Effector memory CD8-positive, alpha-beta T cell (primary cell): ENCODE measurements at regions not wholly inside any gene's neighbourhood (a gene's known extent, or its start where the extent isn't known, plus 50 kb on each side); places are given as distances from the start of the nearest gene placed in this dataset.

Experiments used
- ATAC-seq: fragments of 150-1000 bp; cut with Tn5 transposase; replicated peaks from 2 replicates; pipeline ENCODE4 v1.10.0; 2021; ENCODE audit warnings: mild to moderate bottlenecking, moderate library complexity
- DNase-seq, 3 experiments: peaks; one replicate each; pipeline ENCODE4 v3.0.0; 2021
- H3K27ac Mint-ChIP-seq, 2 donors: one replicate each; pipeline ENCODE4 v1.8.0; 2022; ENCODE audit warnings: mild to moderate bottlenecking in 2 of 2, mixed read lengths in 2 of 2, moderate library complexity in 2 of 2
- H3K27me3 Mint-ChIP-seq, 2 donors: one replicate each; pipeline ENCODE4 v1.8.0; 2022; ENCODE audit warnings: mixed read lengths in 2 of 2
- H3K36me3 Mint-ChIP-seq: one replicate; pipeline ENCODE4 v1.8.0; 2022; ENCODE audit warnings: mild to moderate bottlenecking, moderate library complexity, mixed read lengths; ENCODE audit not compliant: insufficient read depth
- H3K4me1 Mint-ChIP-seq, 2 donors: one replicate each; pipeline ENCODE4 v1.8.0; 2022; ENCODE audit warnings: low read depth in 2 of 2, mixed read lengths in 2 of 2
- H3K4me3 Mint-ChIP-seq, 2 donors: one replicate each; pipeline ENCODE4 v1.8.0; 2022; ENCODE audit warnings: mild to moderate bottlenecking in 2 of 2, mixed read lengths in 2 of 2, moderate library complexity in 2 of 2
- H3K9me3 Mint-ChIP-seq, 2 donors: one replicate each; pipeline ENCODE4 v1.8.0; 2022; ENCODE audit warnings: mixed read lengths in 2 of 2

DNA sequence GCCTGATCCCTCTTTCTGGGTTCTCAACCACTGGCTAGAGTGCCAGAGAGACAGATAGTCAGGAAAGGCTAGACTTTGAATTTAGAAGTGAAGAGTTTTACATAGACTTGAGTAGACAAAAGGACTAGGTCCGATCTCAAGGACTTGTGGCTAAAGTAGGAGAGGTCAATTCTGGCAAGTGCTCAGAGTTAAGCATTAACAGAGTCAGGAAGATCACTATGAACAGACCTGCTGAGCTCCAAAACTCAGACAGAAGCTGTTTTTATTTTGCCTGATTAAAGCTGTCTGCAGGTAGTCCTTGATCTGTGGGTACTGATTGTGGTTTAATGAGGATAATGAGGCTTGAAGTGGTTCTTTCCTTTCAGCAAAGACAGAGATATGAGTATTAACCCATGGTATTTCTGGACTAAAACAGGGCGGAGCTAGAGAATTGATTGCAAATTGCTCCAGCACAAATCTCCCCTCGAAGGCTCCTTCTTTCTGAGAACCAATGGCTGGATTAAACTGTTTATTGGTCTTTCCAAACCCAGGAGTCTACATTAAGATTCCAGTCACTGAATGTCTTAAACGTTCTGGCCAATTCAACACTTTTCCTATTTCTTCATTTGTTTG lies 423.2 kb downstream of the IPMK start:
- H3K4me3 Mint-ChIP-seq = no peak overlapping the region
- no peaks in the 10 kb centered on the region for H3K4me1 Mint-ChIP-seq
- no peaks in the 10 kb centered on the region for H3K36me3 Mint-ChIP-seq
- ATAC-seq (no peak), DNase-seq (no peak)
- no peak overlapping the region for H3K27ac Mint-ChIP-seq
- peaks cover 10 to 19% of the 10 kb centered on the region in 2 donors for H3K9me3 Mint-ChIP-seq
- H3K27me3 Mint-ChIP-seq = no peaks in the 10 kb centered on the region

DNA sequence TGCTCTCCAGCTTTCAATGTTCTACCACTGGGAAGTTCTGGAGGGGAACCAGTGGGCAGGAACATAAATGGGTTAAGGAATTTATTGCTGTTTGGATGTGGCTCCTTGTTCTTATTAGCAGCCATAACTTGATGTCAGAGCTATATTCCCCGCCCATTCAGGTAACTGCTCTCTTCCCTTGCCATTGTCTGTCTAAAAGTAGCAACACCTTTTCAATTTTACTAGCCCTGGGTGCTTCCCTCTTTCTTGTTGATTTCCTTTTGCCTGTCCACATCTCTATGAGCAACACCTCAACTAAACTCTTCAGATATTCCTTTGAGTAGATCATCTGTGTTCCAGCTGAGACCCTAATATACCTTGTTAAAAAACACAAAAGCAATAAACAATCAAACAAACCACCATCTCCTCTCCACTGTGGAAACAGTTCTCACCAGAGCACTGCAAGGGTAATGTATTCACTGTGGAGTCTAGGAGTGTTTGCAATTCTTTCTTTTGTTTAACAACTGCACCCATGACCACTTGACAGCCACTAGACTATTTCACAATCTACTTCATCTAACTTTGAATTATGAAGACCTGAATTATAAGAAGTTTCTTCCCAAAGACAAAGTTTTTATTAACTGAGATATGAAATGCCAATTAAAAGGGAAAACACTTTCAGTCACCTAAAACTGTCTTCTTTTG lies 436.7 kb downstream of the IPMK start:
- Mint-ChIP-seq H3K27me3 (no peaks in the 10 kb centered on the region), H3K9me3 (peaks cover 2 to 10% of the 10 kb centered on the region in 2 donors), H3K27ac (no peak overlapping the region), H3K4me3 (no peak overlapping the region), H3K36me3 (no peaks in the 10 kb centered on the region), H3K4me1 (no peaks in the 10 kb centered on the region)
- ATAC-seq = no peak
- no peak for DNase-seq

DNA sequence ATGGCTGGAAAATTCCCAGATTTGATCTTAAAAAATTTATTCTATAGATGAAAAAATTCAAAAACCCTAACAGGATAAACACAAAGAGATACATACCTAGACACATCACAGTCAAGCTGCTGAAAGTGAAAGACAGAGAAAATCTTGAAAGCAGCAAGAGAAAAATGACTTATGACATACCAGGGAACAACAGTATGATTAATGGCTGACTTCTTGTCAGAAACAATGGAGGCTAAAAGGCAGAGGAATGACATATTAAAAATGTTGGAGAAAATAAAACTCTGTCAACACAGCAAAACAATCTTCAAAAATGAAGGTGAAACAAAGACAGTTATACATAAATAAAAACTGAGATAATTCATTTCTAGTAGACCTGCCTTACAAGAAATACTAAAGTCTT lies 442.7 kb downstream of the IPMK start:
- no peak overlapping the region for H3K4me3 Mint-ChIP-seq
- DNase-seq (no peak), ATAC-seq (no peak)
- no peaks in the 10 kb centered on the region for H3K4me1 Mint-ChIP-seq
- H3K27me3 Mint-ChIP-seq = no peaks in the 10 kb centered on the region
- H3K27ac Mint-ChIP-seq = no peak overlapping the region
- H3K9me3 Mint-ChIP-seq = no peaks in the 10 kb centered on the region
- H3K36me3 Mint-ChIP-seq = no peaks in the 10 kb centered on the region

DNA sequence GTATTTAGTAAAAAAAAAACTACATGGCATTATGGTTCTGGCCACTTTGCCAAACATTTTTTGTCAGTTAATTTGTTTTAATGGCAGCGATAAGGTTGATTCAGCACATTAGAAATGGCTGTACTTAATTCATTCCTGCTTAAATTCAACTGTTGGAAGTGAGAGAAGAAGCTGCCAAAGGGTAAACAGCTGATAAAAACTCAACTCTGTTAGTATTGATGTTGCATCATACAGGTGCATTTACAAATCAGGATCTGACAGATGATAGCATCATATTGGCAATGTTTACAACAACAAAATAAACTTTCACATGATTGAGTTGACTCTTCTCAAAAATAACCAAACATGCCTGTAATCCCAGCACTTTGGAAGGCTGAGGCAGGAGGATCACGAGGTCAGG lies 444.3 kb downstream of the IPMK start:
- Mint-ChIP-seq H3K4me1 (no peaks in the 10 kb centered on the region), H3K27ac (no peak overlapping the region), H3K27me3 (no peaks in the 10 kb centered on the region), H3K9me3 (no peaks in the 10 kb centered on the region), H3K4me3 (no peak overlapping the region), H3K36me3 (no peaks in the 10 kb centered on the region)
- ATAC-seq (no peak), DNase-seq (no peak)

DNA sequence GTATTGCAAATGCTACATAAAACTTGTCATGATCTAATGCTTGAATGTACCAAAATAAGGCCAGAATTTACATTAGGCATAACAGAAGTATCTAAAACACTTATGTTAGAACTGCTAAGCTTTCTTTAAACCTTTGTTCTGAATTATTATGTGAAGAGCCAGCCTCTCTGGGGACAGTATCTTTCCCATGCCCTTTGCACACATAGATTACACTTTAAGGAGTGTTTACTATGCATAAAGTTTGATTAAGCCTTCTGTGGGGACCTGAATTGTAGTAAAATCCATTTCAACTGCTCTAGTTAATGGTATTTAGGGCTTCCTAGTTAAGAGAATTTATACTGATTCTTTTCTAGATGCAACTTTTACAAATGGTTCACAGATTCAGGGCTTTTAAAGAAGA lies 444.7 kb downstream of the IPMK start:
- no peak for DNase-seq
- Mint-ChIP-seq H3K4me3 (no peak overlapping the region), H3K9me3 (no peaks in the 10 kb centered on the region), H3K36me3 (no peaks in the 10 kb centered on the region), H3K4me1 (no peaks in the 10 kb centered on the region), H3K27ac (no peak overlapping the region), H3K27me3 (no peaks in the 10 kb centered on the region)
- no peak for ATAC-seq

DNA sequence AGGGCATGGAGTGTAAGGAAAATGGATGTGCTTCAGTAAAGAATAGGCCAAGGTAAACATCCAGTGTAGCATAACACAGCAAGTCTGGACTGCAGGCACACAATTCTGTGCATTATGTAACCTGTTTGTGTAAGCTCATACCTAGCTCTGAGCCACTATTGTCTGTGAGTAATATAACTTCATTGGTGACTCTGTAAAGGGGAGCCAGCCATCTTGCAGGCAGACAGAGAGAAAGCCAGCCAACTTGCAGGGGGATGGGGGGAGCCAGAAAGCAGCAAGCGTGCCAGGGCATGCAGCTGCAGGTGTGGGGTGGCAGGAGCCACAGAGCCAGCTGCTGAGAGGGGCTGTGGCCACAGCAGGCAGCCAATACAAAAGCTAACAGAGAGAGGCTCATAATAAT lies 449.2 kb downstream of the IPMK start:
- Mint-ChIP-seq H3K9me3 (peaks cover 0 to 5% of the 10 kb centered on the region in 2 donors), H3K27me3 (no peaks in the 10 kb centered on the region), H3K36me3 (no peaks in the 10 kb centered on the region), H3K4me3 (no peak overlapping the region), H3K4me1 (no peaks in the 10 kb centered on the region), H3K27ac (no peak overlapping the region)
- DNase-seq = no peak
- ATAC-seq = no peak

DNA sequence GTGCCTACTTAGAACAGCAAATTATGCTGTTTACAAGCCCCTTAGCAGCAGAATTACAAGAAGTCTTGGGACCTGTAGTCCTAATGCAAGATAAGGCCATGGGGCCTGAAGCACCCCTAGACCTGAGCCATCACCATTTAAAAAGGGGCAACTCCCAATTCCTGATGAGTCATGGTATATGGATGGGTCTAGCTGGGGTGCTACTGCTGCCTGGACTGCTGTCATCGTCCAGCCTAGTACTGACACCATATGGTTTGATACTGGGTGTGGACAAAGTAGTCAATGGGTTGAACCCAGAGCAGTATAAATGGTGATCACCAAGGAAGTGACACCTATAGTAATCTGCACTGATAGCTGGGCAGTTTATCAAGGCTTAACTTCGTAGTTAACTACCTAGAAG lies 450.0 kb downstream of the IPMK start:
- ATAC-seq (no peak), DNase-seq (no peak)
- peaks cover 0 to 5% of the 10 kb centered on the region in 2 donors for H3K9me3 Mint-ChIP-seq
- H3K36me3 Mint-ChIP-seq = no peaks in the 10 kb centered on the region
- no peaks in the 10 kb centered on the region for H3K4me1 Mint-ChIP-seq
- no peaks in the 10 kb centered on the region for H3K27me3 Mint-ChIP-seq
- no peak overlapping the region for H3K27ac Mint-ChIP-seq
- no peak overlapping the region for H3K4me3 Mint-ChIP-seq

DNA sequence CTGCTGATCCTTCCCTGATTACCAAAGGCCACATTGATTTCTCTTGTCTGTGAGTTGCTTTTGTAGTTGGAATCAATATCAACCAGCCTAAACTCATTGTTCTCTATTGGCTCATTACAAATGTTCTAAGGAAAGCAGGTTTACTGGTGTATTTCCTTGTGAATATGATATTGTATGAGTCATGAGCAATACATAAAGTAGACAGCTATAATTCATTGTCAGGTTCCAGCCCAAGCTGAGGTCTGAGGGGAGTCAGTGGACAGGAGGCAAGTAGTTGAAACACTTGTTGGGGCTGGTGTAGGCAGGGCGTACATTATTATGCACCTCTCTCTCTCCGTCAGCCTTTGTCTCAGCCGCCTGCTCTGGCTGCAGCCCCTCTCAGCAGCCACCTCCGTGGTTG lies 451.7 kb downstream of the IPMK start:
- no peaks in the 10 kb centered on the region for H3K27me3 Mint-ChIP-seq

DNA sequence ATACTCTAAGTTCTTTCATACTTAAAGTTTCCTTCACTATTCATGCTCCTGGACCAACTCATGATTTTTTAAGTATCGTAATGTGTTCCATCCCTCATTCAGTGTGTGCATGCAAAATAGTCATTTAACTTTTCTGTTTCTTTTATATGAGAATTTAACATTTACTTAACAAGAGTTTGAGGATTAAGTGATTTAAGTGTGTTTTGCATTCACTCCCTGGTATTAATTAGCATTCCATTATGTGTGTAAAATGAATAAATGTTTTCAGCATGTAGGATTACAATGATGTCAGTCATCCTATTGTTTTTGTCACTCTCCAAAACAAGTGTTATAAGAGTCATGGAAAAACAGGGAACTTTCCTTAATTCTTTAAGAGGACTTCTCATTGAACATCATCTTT lies 457.7 kb downstream of the IPMK start:
- Mint-ChIP-seq H3K4me1 (no peaks in the 10 kb centered on the region), H3K36me3 (no peaks in the 10 kb centered on the region), H3K9me3 (peaks cover 7 to 12% of the 10 kb centered on the region in 2 donors), H3K27me3 (no peaks in the 10 kb centered on the region), H3K4me3 (no peak overlapping the region), H3K27ac (no peak overlapping the region)
- ATAC-seq (no peak), DNase-seq (no peak)

More for the DNA sequence above, 451.7 kb downstream of the IPMK start:
- Mint-ChIP-seq H3K36me3 (no peaks in the 10 kb centered on the region), H3K4me1 (no peaks in the 10 kb centered on the region), H3K27ac (no peak overlapping the region), H3K9me3 (peaks cover 0 to 5% of the 10 kb centered on the region in 2 donors), H3K4me3 (no peak overlapping the region)
- ATAC-seq (no peak), DNase-seq (no peak)

DNA sequence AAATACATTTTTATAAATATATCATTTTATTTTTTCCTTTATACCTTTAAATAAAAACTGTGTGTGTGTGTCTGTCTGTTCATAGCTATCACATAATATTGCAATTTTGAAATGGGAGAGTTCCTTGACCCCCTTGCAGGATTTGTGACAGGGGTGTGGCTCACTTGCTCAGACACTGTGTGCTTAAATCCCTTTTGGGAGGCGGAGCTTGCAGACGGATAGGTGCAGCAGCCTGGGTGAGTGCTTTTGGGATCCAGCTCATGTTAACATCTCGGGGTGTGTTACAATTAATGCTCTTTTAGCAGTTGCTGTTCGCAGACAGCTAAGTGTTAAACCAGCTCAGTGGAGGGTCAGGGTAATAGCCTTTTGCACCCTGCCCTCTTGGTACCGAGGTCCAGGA lies 459.8 kb downstream of the IPMK start:
- Mint-ChIP-seq H3K4me3 (no peak overlapping the region), H3K4me1 (no peaks in the 10 kb centered on the region), H3K27ac (no peak overlapping the region)

DNA sequence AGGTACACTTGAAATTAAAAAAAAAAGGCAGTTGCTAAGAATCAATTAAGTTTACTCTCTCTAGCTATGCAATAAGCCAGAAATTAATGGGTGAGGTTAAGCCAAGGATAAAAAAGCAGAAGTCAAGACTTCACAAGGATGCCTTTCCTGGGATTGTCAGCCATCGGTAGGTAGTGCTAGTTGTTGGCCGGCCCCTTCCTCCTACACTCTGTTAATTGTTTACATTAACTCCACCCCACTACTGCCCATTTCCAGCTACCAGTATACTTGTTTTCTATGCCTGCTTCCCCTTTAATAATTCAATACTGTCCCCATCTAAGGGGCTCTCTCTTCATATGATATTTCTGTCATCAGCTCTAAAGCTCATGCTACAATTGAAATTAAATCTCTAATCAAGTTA lies 461.0 kb downstream of the IPMK start:
- no peak for DNase-seq
- Mint-ChIP-seq H3K36me3 (no peaks in the 10 kb centered on the region), H3K27ac (no peak overlapping the region), H3K27me3 (no peaks in the 10 kb centered on the region), H3K9me3 (peaks cover 7 to 20% of the 10 kb centered on the region in 2 donors), H3K4me1 (no peaks in the 10 kb centered on the region), H3K4me3 (no peak overlapping the region)
- no peak for ATAC-seq

More for the DNA sequence above, 459.8 kb downstream of the IPMK start:
- Mint-ChIP-seq H3K36me3 (no peaks in the 10 kb centered on the region), H3K27me3 (no peaks in the 10 kb centered on the region), H3K9me3 (peaks cover 7 to 20% of the 10 kb centered on the region in 2 donors)
- DNase-seq = no peak
- no peak for ATAC-seq

DNA sequence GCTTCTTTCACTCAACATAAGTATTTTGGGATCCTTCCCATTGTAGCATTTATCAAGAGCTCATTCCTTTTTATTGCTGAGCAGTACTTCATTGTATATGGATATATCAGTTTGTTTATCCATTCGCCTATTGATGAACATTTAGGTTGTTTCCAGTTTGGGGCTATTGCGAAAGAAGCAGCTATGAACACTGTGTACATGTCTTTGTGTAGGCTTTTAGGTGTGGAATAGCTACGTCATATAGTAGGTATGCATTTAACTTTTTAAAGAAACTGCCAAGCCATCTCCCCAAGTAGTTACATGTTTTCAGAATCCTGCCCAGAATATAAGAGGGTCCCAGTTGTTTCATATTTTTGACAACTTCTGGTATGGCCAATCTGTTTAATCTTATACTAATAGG lies 468.1 kb downstream of the IPMK start:
- Mint-ChIP-seq H3K4me3 (no peak overlapping the region), H3K27me3 (no peaks in the 10 kb centered on the region), H3K36me3 (no peaks in the 10 kb centered on the region), H3K4me1 (no peaks in the 10 kb centered on the region), H3K27ac (no peak overlapping the region), H3K9me3 (peaks cover 4 to 8% of the 10 kb centered on the region in 2 donors)
- ATAC-seq (no peak), DNase-seq (no peak)

DNA sequence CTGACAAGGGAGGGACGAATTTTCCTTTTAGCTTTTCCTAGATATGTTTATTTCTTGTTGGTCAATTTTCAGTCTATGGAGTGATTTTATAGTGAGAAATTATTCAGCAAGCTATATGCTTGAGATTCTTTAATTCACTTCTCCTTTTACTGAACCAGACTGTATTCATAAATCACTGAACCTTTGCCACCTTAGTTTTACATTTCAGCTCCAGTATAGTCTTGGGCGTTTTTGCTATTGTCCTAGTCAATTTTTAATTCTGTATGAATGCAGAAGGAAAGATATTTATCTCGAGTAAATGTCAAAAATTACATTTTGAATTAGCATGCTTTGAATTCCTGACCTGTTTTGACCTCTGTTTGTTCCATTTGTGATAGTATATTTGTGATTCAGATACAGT lies 468.9 kb downstream of the IPMK start:
- no peaks in the 10 kb centered on the region for H3K36me3 Mint-ChIP-seq
- no peaks in the 10 kb centered on the region for H3K27me3 Mint-ChIP-seq
- no peak for ATAC-seq
- H3K9me3 Mint-ChIP-seq = peaks cover 4 to 8% of the 10 kb centered on the region in 2 donors
- H3K4me1 Mint-ChIP-seq = no peaks in the 10 kb centered on the region
- no peak overlapping the region for H3K4me3 Mint-ChIP-seq
- DNase-seq = no peak
- no peak overlapping the region for H3K27ac Mint-ChIP-seq

DNA sequence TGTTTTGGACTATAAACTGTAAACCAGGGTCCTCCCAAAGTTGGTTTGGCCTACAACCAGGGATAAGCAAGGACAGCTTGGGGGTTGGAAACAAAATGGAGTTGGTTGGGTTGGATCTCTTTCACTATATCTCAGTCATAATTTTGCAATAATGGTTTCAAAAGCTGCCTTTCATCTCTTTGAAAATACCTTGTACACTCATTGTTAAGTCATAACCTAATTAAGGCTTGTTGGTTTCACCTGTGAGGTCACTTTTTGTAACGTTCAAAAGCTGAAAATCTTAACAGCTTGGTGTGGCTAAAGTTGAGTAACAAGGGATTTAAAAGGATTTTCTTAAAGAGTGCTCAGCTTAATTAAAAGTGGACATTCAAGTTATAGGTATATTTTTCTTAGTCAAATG lies 476.1 kb downstream of the IPMK start:
- Mint-ChIP-seq H3K9me3 (peaks cover 7 to 21% of the 10 kb centered on the region in 2 donors), H3K4me3 (no peak overlapping the region), H3K4me1 (no peaks in the 10 kb centered on the region), H3K27me3 (no peaks in the 10 kb centered on the region), H3K36me3 (no peaks in the 10 kb centered on the region), H3K27ac (no peak overlapping the region)
- no peak for DNase-seq
- ATAC-seq = no peak
